Right atrium auricular region (tissue), 2 donors: ENCODE measurements at regions not wholly inside any gene's neighbourhood (a gene's known extent, or its start where the extent isn't known, plus 50 kb on each side); places are given as distances from the start of the nearest gene placed in this dataset.

Experiments
- DNase-seq: peaks from one replicate; pipeline ENCODE4 v3.0.0-alpha.2; 2019; ENCODE audit warnings: low spot score
- H3K27ac ChIP-seq, 2 donors: fragments of 200-600 bp; sonication (generic); 1 replicate in 1 of 2; 2 replicates in 1 of 2; pipeline ENCODE4 v1.5.1; 2016 to 2019
- H3K27me3 ChIP-seq, 2 donors: fragments of 200-600 bp; sonication (generic); one replicate each; pipeline versions ENCODE4 v1.5.1 to v1.6.0; 2017 to 2019
- H3K36me3 ChIP-seq: fragments of 200-600 bp; sonication (generic); one replicate; pipeline ENCODE4 v1.5.1; 2016
- H3K4me1 ChIP-seq, 2 donors: fragments of 200-600 bp; sonication (generic); one replicate each; pipeline versions ENCODE4 v1.5.1 to v1.6.0; 2017 to 2019
- H3K4me3 ChIP-seq, 2 donors: fragments of 200-600 bp; sonication (generic); 1 replicate in 1 of 2; 2 replicates in 1 of 2; pipeline ENCODE4 v1.5.1; 2017 to 2019; ENCODE audit warnings: mild to moderate bottlenecking in 1 of 2, moderate library complexity in 1 of 2
- H3K9me3 ChIP-seq, 2 donors: fragments of 200-600 bp; sonication (generic); one replicate each; pipeline ENCODE4 v1.5.1; 2019
- CTCF ChIP-seq, 2 donors: fragments of 200-600 bp; sonication (generic); IDR thresholded peaks; one replicate each; pipeline ENCODE4 v1.5.1; 2019; ENCODE audit warnings: antibody characterized with exemption in 2 of 2

- DNase-seq = peak; percentile 64
- Histone ChIP-seq H3K27ac (peak overlapping the region; percentile 50 to 56), H3K27me3 (no peaks in the 10 kb centered on the region), H3K4me3 (no peak overlapping the region), H3K36me3 (no peaks in the 10 kb centered on the region), H3K4me1 (peaks cover 0 to 4% of the 10 kb centered on the region in 2 donors), H3K9me3 (no peaks in the 10 kb centered on the region)
- TF ChIP-seq CTCF (IDR thresholded peaks at IDR 0.05) = no peak
Measured at GRCh38 chr1:168920456-168921094, 185.9 kb upstream of the ATP1B1 start.

DNA sequence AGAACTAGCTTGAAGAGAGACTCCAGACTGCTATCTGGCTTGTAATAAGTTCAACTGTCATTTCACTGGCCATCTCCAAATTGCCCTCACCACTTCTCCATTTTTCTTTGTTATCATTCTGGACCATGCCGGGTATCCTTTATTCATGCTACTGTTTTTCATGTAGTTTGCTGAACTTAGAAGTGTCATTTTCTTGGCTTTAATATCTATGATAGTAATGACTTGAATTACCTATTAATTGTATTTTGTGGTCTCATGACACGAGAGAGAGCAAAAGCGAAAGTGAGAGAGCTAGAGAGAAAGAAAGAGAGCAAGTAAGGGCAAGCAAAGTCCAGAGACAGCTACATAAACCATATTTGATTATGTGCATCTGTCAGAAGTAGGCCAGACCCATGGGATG is 184.9 kb upstream of the ATP1B1 start:
- TF ChIP-seq CTCF (IDR thresholded peaks at IDR 0.05) = no peak
- no peaks in the 10 kb centered on the region for H3K27me3 ChIP-seq
- no peaks in the 10 kb centered on the region for H3K36me3 ChIP-seq
- peak overlapping the region; percentile 50 to 56 for H3K27ac ChIP-seq
- H3K4me1 ChIP-seq = peaks cover 0 to 4% of the 10 kb centered on the region in 2 donors
- DNase-seq = no peak
- no peak overlapping the region for H3K4me3 ChIP-seq
- no peaks in the 10 kb centered on the region for H3K9me3 ChIP-seq

GRCh38 chr1:168923521-168924136 is 182.9 kb upstream of the ATP1B1 start:
- TF ChIP-seq CTCF (IDR thresholded peaks at IDR 0.05) = no peak
- no peak overlapping the region for H3K27ac ChIP-seq

GRCh38 chr1:168924976-168925375 is 181.5 kb upstream of the ATP1B1 start:
- DNase-seq = no peak
- Histone ChIP-seq H3K9me3 (no peaks in the 10 kb centered on the region), H3K4me3 (no peak overlapping the region), H3K36me3 (no peaks in the 10 kb centered on the region), H3K27ac (no peak overlapping the region), H3K4me1 (peaks cover 0 to 4% of the 10 kb centered on the region in 2 donors), H3K27me3 (no peaks in the 10 kb centered on the region)
- no peak for TF ChIP-seq CTCF (IDR thresholded peaks at IDR 0.05)

More at GRCh38 chr1:168923521-168924136, 182.9 kb upstream of the ATP1B1 start:
- H3K9me3 ChIP-seq = no peaks in the 10 kb centered on the region
- H3K4me3 ChIP-seq = no peak overlapping the region
- no peak for DNase-seq
- H3K36me3 ChIP-seq = no peaks in the 10 kb centered on the region
- no peaks in the 10 kb centered on the region for H3K27me3 ChIP-seq
- H3K4me1 ChIP-seq = peaks cover 0 to 4% of the 10 kb centered on the region in 2 donors

GRCh38 chr1:168926236-168926635 is 180.3 kb upstream of the ATP1B1 start:
- no peaks in the 10 kb centered on the region for H3K27me3 ChIP-seq
- no peaks in the 10 kb centered on the region for H3K9me3 ChIP-seq
- H3K27ac ChIP-seq = no peak overlapping the region
- H3K4me3 ChIP-seq = no peak overlapping the region
- no peak for TF ChIP-seq CTCF (IDR thresholded peaks at IDR 0.05)
- DNase-seq = no peak
- no peaks in the 10 kb centered on the region for H3K4me1 ChIP-seq
- H3K36me3 ChIP-seq = no peaks in the 10 kb centered on the region
